H1 (cell line): ENCODE measurements at regions not wholly inside any gene's neighbourhood (a gene's known extent, or its start where the extent isn't known, plus 50 kb on each side); places are given as distances from the start of the nearest gene placed in this dataset.

Experiments
- CTCF ChIA-PET: fragments of 300-600 bp; sonication (Branson Sonifier 250); formaldehyde crosslinking; loops from one replicate; lab custom pipeline; 2021; ENCODE audit not compliant: partially characterized antibody; lab: Charles Lee
- POLR2A ChIA-PET: fragments of 300-600 bp; sonication (Branson Sonifier 250); formaldehyde crosslinking; loops from one replicate; lab custom pipeline; 2021; ENCODE audit warnings: inconsistent platforms; ENCODE audit not compliant: partially characterized antibody; lab: Charles Lee
- DNase-seq, 2 experiments: peaks; one replicate each; pipeline versions ENCODE4 v3.0.0 to v3.0.0-alpha.2; 2010 to 2022; ENCODE audit warnings: low spot score in 2 of 2, low read depth in 1 of 2, mixed read lengths in 1 of 2
- FAIRE-seq: peaks from 2 replicates; lab custom pipeline; 2011; peaks lifted over from hg19 to GRCh38; lab: Jason Lieb, UNC
- H2AFZ ChIP-seq: 2 replicates; pipeline ENCODE4 v1.8.1; 2012; ENCODE audit warnings: low read length, inconsistent platforms
- H2AK5ac ChIP-seq: 2 replicates; pipeline ENCODE4 v1.6.1; 2013; ENCODE audit warnings: low read depth, low read length
- H2BK120ac ChIP-seq: replicated peaks from 2 replicates; pipeline ENCODE3; 2013; ENCODE audit warnings: low read depth, low read length, inconsistent platforms
- H2BK12ac ChIP-seq: 2 replicates; pipeline ENCODE4 v1.6.1; 2013; ENCODE audit warnings: low read depth, low read length
- H2BK15ac ChIP-seq: 2 replicates; pipeline ENCODE4 v1.6.1; 2013; ENCODE audit warnings: low read length
- H2BK20ac ChIP-seq: 2 replicates; pipeline ENCODE4 v1.6.1; 2013; ENCODE audit warnings: low read length
- H2BK5ac ChIP-seq: 2 replicates; pipeline ENCODE4 v1.6.1; 2013; ENCODE audit warnings: low read depth, low read length
- H3K14ac ChIP-seq: 2 replicates; pipeline ENCODE4 v1.6.1; 2013; ENCODE audit warnings: inconsistent platforms; ENCODE audit not compliant: insufficient read length
- H3K18ac ChIP-seq: 2 replicates; pipeline ENCODE4 v1.6.1; 2013; ENCODE audit warnings: low read length; ENCODE audit errors: extremely low read depth
- H3K23ac ChIP-seq: 2 replicates; pipeline ENCODE4 v1.6.1; 2013; ENCODE audit warnings: inconsistent platforms; ENCODE audit not compliant: insufficient read length
- H3K23me2 ChIP-seq: 2 replicates; pipeline ENCODE4 v1.6.1; 2013; ENCODE audit warnings: low read depth, low read length
- H3K27ac ChIP-seq: 2 replicates; pipeline ENCODE4 v1.6.1; 2011; ENCODE audit warnings: low read depth, low read length, inconsistent platforms
- H3K27me3 ChIP-seq, 4 experiments: replicated peaks in 1 of 4; 1 replicate in 1 of 4; 2 replicates in 3 of 4; pipeline versions ENCODE4 v1.6.1 to v1.8.1; 2011 to 2013; ENCODE audit warnings: low read length in 3 of 4, mild to moderate bottlenecking in 3 of 4, inconsistent platforms in 2 of 4, mixed read lengths in 2 of 4, moderate library complexity in 1 of 4; ENCODE audit not compliant: control insufficient read depth in 3 of 4, insufficient read depth in 3 of 4; ENCODE audit errors: extremely low read depth in 1 of 4
- H3K36me3 ChIP-seq, 4 experiments: 2 replicates each; pipeline versions ENCODE4 v1.6.1 to v1.8.1; 2011 to 2013; ENCODE audit warnings: mild to moderate bottlenecking in 4 of 4, low read length in 3 of 4, moderate library complexity in 2 of 4, control low read depth in 1 of 4, inconsistent platforms in 1 of 4; ENCODE audit not compliant: insufficient read depth in 4 of 4, control insufficient read depth in 2 of 4
- H3K4ac ChIP-seq: replicated peaks from 2 replicates; pipeline ENCODE3; 2013; ENCODE audit warnings: low read length, low read depth, mixed read lengths, inconsistent platforms; ENCODE audit not compliant: insufficient read length
- H3K4me1 ChIP-seq, 4 experiments: replicated peaks in 1 of 4; 1 replicate in 1 of 4; 2 replicates in 3 of 4; pipeline versions ENCODE4 v1.6.1 to v1.8.1; 2011 to 2013; ENCODE audit warnings: low read length in 3 of 4, inconsistent platforms in 2 of 4, mixed read lengths in 1 of 4; ENCODE audit not compliant: insufficient read depth in 4 of 4, control insufficient read depth in 3 of 4
- H3K4me2 ChIP-seq, 2 experiments: 2 replicates each; pipeline versions ENCODE4 v1.6.1 to v1.8.1; 2011 to 2013; ENCODE audit warnings: low read depth in 2 of 2, low read length in 2 of 2, control low read depth in 1 of 2, inconsistent platforms in 1 of 2, mild to moderate bottlenecking in 1 of 2; ENCODE audit not compliant: insufficient read depth in 1 of 2
- H3K4me3 ChIP-seq, 4 experiments: fragments of 200-600, 300-600 bp in 1 of 4; sonication (generic), shearing (Covaris generic), sonication (Bioruptor Twin) in 1 of 4; 2 replicates each; pipeline versions ENCODE4 v1.5.1 to v1.8.1; 2011 to 2016; ENCODE audit warnings: low read length in 4 of 4, low read depth in 3 of 4, control low read depth in 2 of 4, inconsistent platforms in 2 of 4, mild to moderate bottlenecking in 2 of 4, mixed read lengths in 1 of 4, moderate library complexity in 1 of 4; ENCODE audit not compliant: insufficient read depth in 2 of 4; ENCODE audit errors: extremely low read depth in 1 of 4
- H3K56ac ChIP-seq: replicated peaks from 2 replicates; pipeline ENCODE3; 2013; ENCODE audit warnings: low read depth, mild to moderate bottlenecking, mixed read lengths, low read length, inconsistent platforms; ENCODE audit not compliant: insufficient read length
- H3K79me1 ChIP-seq: 2 replicates; pipeline ENCODE4 v1.6.1; 2013; ENCODE audit warnings: low read depth, low read length, control low read depth
- H3K79me2 ChIP-seq, 2 experiments: 2 replicates each; pipeline versions ENCODE4 v1.6.1 to v1.8.1; 2012 to 2013; ENCODE audit warnings: low read length in 2 of 2, mild to moderate bottlenecking in 2 of 2, inconsistent platforms in 1 of 2; ENCODE audit not compliant: insufficient read depth in 2 of 2, control insufficient read depth in 1 of 2
- H3K9ac ChIP-seq, 4 experiments: replicated peaks in 1 of 4; 1 replicate in 1 of 4; 2 replicates in 3 of 4; pipeline versions ENCODE4 v1.6.1 to v1.8.1; 2011 to 2013; ENCODE audit warnings: low read depth in 3 of 4, low read length in 3 of 4, control low read depth in 2 of 4, mild to moderate bottlenecking in 2 of 4, moderate library complexity in 2 of 4, inconsistent platforms in 1 of 4; ENCODE audit errors: extremely low read depth in 1 of 4
- H3K9me3 ChIP-seq, 2 experiments: 2 replicates each; pipeline versions ENCODE4 v1.6.1 to v1.8.1; 2012 to 2013; ENCODE audit warnings: mild to moderate bottlenecking in 2 of 2, moderate library complexity in 2 of 2, control low read depth in 1 of 2, inconsistent platforms in 1 of 2, low read depth in 1 of 2, low read length in 1 of 2, mixed read lengths in 1 of 2; ENCODE audit not compliant: insufficient read depth in 2 of 2
- H4K20me1 ChIP-seq, 2 experiments: replicated peaks in 1 of 2; 2 replicates each; pipeline versions ENCODE3 to v1.8.1; 2011 to 2013; ENCODE audit warnings: inconsistent platforms in 2 of 2, low read length in 2 of 2, mild to moderate bottlenecking in 1 of 2; ENCODE audit not compliant: insufficient read depth in 2 of 2, control insufficient read depth in 1 of 2
- H4K5ac ChIP-seq: 2 replicates; pipeline ENCODE4 v1.6.1; 2013; ENCODE audit warnings: low read length, low read depth, mixed read lengths, inconsistent platforms; ENCODE audit not compliant: insufficient read length
- H4K8ac ChIP-seq: 2 replicates; pipeline ENCODE4 v1.8.0; 2013; ENCODE audit warnings: mild to moderate bottlenecking, moderate library complexity, low read length, inconsistent platforms; ENCODE audit not compliant: insufficient read depth; ENCODE audit errors: extremely low read depth
- H4K91ac ChIP-seq: replicated peaks from 2 replicates; pipeline ENCODE3; 2013; ENCODE audit warnings: low read length, mixed read lengths, inconsistent platforms; ENCODE audit not compliant: insufficient read length
- CBX5 ChIP-seq: fragments of 300-800, 300-1000 bp; sonication (generic); IDR thresholded peaks from 2 replicates; pipeline ENCODE4 v1.7.1; 2016; ENCODE audit warnings: antibody characterized with exemption, low read length, low read depth
- CEBPB ChIP-seq: IDR thresholded peaks from 2 replicates; pipeline ENCODE4 v1.6.1; 2012; ENCODE audit warnings: low read depth, low read length
- CHD2 ChIP-seq: IDR thresholded peaks from 2 replicates; pipeline ENCODE4 v1.6.1; 2012; ENCODE audit warnings: low read length, improper control_type of control experiment
- CREB1 ChIP-seq: IDR thresholded peaks from 2 replicates; pipeline ENCODE4 v1.6.1; 2012; ENCODE audit warnings: inconsistent platforms
- EGR1 ChIP-seq: IDR thresholded peaks from 2 replicates; pipeline ENCODE4 v1.6.1; 2011; ENCODE audit warnings: low read depth, low read length, borderline replicate concordance
- GABPA ChIP-seq: IDR thresholded peaks from 2 replicates; pipeline ENCODE4 v1.6.1; 2011; ENCODE audit warnings: mild to moderate bottlenecking, low read length, moderate library complexity, borderline replicate concordance; ENCODE audit not compliant: insufficient read depth
- HDAC2 ChIP-seq, 2 experiments: fragments of 300-600 bp in 1 of 2; sonication (generic) in 1 of 2; IDR thresholded peaks; 2 replicates each; pipeline ENCODE4 v1.6.1; 2011 to 2012; ENCODE audit warnings: low read depth in 2 of 2, low read length in 2 of 2, mild to moderate bottlenecking in 2 of 2, moderate library complexity in 2 of 2, borderline replicate concordance in 1 of 2, inconsistent platforms in 1 of 2
- NANOG ChIP-seq: IDR thresholded peaks from 2 replicates; pipeline ENCODE4 v1.6.1; 2011; ENCODE audit warnings: low read length, low read depth, mild to moderate bottlenecking, inconsistent platforms; ENCODE audit not compliant: insufficient read depth, poor library complexity, severe bottlenecking
- PHF8 ChIP-seq: fragments of 200-600 bp; sonication (generic); conservative IDR thresholded peaks from 2 replicates; pipeline ENCODE4 v1.7.1; 2012; ENCODE audit warnings: low read depth, mild to moderate bottlenecking, inconsistent platforms, low read length, moderate library complexity
- RNF2 ChIP-seq: fragments of 200-900, 300-1000 bp; sonication (generic); IDR thresholded peaks from 2 replicates; pipeline ENCODE4 v1.7.1; 2016; ENCODE audit warnings: borderline replicate concordance, low read depth, mild to moderate bottlenecking, antibody characterized with exemption, low read length; ENCODE audit not compliant: poor library complexity, severe bottlenecking; ENCODE audit errors: missing control alignments
- RXRA ChIP-seq: IDR thresholded peaks from 2 replicates; pipeline ENCODE4 v1.6.1; 2011; ENCODE audit warnings: low read depth, mild to moderate bottlenecking, low read length, moderate library complexity; ENCODE audit not compliant: insufficient read depth
- SP2 ChIP-seq: IDR thresholded peaks from 2 replicates; pipeline ENCODE4 v1.6.1; 2012; ENCODE audit warnings: mild to moderate bottlenecking, low read length, inconsistent platforms
- TAF1 ChIP-seq: IDR thresholded peaks from 2 replicates; pipeline ENCODE4 v1.6.1; 2011; ENCODE audit warnings: mild to moderate bottlenecking, low read depth, low read length
- YY1 ChIP-seq: IDR thresholded peaks from 2 replicates; pipeline ENCODE4 v1.6.1; 2011; ENCODE audit warnings: low read depth, mild to moderate bottlenecking, low read length
- ZNF274 ChIP-seq: IDR thresholded peaks from 2 replicates; pipeline ENCODE4 v1.7.0; 2012; ENCODE audit warnings: low read length, borderline replicate concordance; ENCODE audit errors: extremely low read depth
- WGBS, 2 experiments: shearing (Covaris generic) in 1 of 2; methylation state at CpG; one replicate each; pipeline versions ENCODE4 v1.1.6 to v1.1.7; 2013 to 2015; ENCODE audit warnings: low lambda C conversion rate in 2 of 2, mixed read lengths in 2 of 2, inconsistent platforms in 1 of 2, low coverage in 1 of 2, missing lambda C conversion rate in 1 of 2; ENCODE audit not compliant: insufficient replicate concordance in 2 of 2, insufficient coverage in 1 of 2, insufficient read length in 1 of 2; ENCODE audit errors: extremely low coverage in 1 of 2, missing lambda C conversion rate in 1 of 2; 5-methylcytosine and 5-hydroxymethylcytosine counted together

GRCh38 chr11:56843816-56844215 lies 95.3 kb upstream of the OR9G4 start:
- no peak overlapping the region for H3K27ac ChIP-seq
- H2BK5ac ChIP-seq, result no peak overlapping the region
- no peak overlapping the region for H2AFZ ChIP-seq
- H3K36me3 ChIP-seq, result no peaks in the 10 kb centered on the region
- H3K23ac ChIP-seq, result no peak overlapping the region
- H3K4me2 ChIP-seq, result no peak overlapping the region
- no peak overlapping the region for H4K5ac ChIP-seq
- no peaks in the 10 kb centered on the region for H3K79me2 ChIP-seq
- ChIA-PET POLR2A (no interaction called here), CTCF (interaction anchor here (1.2 to 7.2 kb wide), 5 partner anchors 26 to 406 kb away, joined by 3 to 119 read pairs (median 6); no protein-coding TSS in a partner anchor)
- no peaks in the 10 kb centered on the region for H3K27me3 ChIP-seq
- H4K91ac ChIP-seq, result no peak overlapping the region
- H3K4me3 ChIP-seq, result no peak overlapping the region
- no peak overlapping the region for H3K9ac ChIP-seq
- H3K23me2 ChIP-seq, result no peaks in the 10 kb centered on the region
- H3K9me3 ChIP-seq, result peaks cover 0 to 10% of the 10 kb centered on the region in 2 experiments; a peak in 1 of 4 replicates
- H2BK12ac ChIP-seq, result no peak overlapping the region
- H3K4ac ChIP-seq, result no peak overlapping the region
- H2BK120ac ChIP-seq, result no peak overlapping the region
- H3K14ac ChIP-seq, result no peak overlapping the region
- no peak overlapping the region for H3K56ac ChIP-seq
- no peaks in the 10 kb centered on the region for H3K4me1 ChIP-seq
- no peak overlapping the region for H4K8ac ChIP-seq
- DNase-seq (no peak), FAIRE-seq (no peak)
- H4K20me1 ChIP-seq, result no peaks in the 10 kb centered on the region
- H2BK20ac ChIP-seq, result no peak overlapping the region
- WGBS, 2 experiments, result 89% methylated on average over 2 of the region's 2 CpGs; no CpG with 5 or more reads in 1 of the 2 experiments
- no peak overlapping the region for H2AK5ac ChIP-seq
- no peak overlapping the region for H2BK15ac ChIP-seq
- no peak overlapping the region for H3K18ac ChIP-seq
- no peaks in the 10 kb centered on the region for H3K79me1 ChIP-seq
- TF ChIP-seq HDAC2 (IDR thresholded peaks at IDR 0.05; ENCODE audit: borderline replicate concordance in 1 of 2, low read depth in 2 of 2, low read length in 2 of 2) (no peak), NANOG (no peak), SP2 (no peak), RXRA (no peak), YY1 (no peak), CREB1 (no peak), CHD2 (no peak), PHF8 (no peak), CBX5 (no peak), RNF2 (no peak), EGR1 (no peak), GABPA (no peak), CEBPB (no peak), ZNF274 (no peak), TAF1 (no peak)
